Sigmoid colon (tissue), 6 donors: ENCODE measurements at regions not wholly inside any gene's neighbourhood (a gene's known extent, or its start where the extent isn't known, plus 50 kb on each side); places are given as distances from the start of the nearest gene placed in this dataset.

Experiments
- DNase-seq: peaks from one replicate; pipeline ENCODE4 v3.0.0-alpha.2; 2019
- H3K27ac ChIP-seq, 4 donors: fragments of 200-600 bp; sonication (generic); one replicate each; pipeline ENCODE4 v1.5.1; 2016 to 2019; ENCODE audit warnings: mild to moderate bottlenecking in 1 of 4
- H3K27me3 ChIP-seq, 3 donors: fragments of 200-600 bp; sonication (generic); one replicate each; pipeline ENCODE4 v1.5.1; 2019; ENCODE audit warnings: mild to moderate bottlenecking in 1 of 3
- H3K36me3 ChIP-seq, 4 donors: fragments of 200-600 bp; sonication (generic); one replicate each; pipeline ENCODE4 v1.5.1; 2016 to 2019
- H3K4me1 ChIP-seq, 4 donors: fragments of 200-600 bp; sonication (generic); one replicate each; pipeline ENCODE4 v1.5.1; 2017 to 2019
- H3K4me3 ChIP-seq, 4 donors: fragments of 200-600 bp; sonication (generic); one replicate each; pipeline ENCODE4 v1.5.1; 2017 to 2019; ENCODE audit warnings: mild to moderate bottlenecking in 2 of 4, moderate library complexity in 1 of 4
- H3K9me3 ChIP-seq, 4 donors: fragments of 200-600 bp in 3 of 4; sonication (generic) in 3 of 4; one replicate each; pipeline versions ENCODE4 v1.5.1 to v1.6.1; 2013 to 2019
- CTCF ChIP-seq, 4 experiments: fragments of 450-650 bp in 3 of 4; fragments of 200-600 bp in 1 of 4; IDR thresholded peaks; one replicate each; pipeline ENCODE4 v1.5.1; 2016 to 2019; ENCODE audit warnings: antibody characterized with exemption in 4 of 4, mild to moderate bottlenecking in 3 of 4, moderate library complexity in 2 of 4
- EP300 ChIP-seq, 4 donors: sonication (generic); formaldehyde crosslinking; IDR thresholded peaks; one replicate each; pipeline ENCODE4 v1.6.1; 2017; ENCODE audit warnings: antibody characterized with exemption in 4 of 4
- POLR2A ChIP-seq, 2 donors: fragments of 450-650 bp; IDR thresholded peaks; one replicate each; pipeline ENCODE4 v1.6.1; 2016; ENCODE audit warnings: antibody characterized with exemption in 2 of 2, mild to moderate bottlenecking in 2 of 2, moderate library complexity in 2 of 2
- POLR2AphosphoS5 ChIP-seq, 4 donors: sonication (generic); formaldehyde crosslinking; IDR thresholded peaks; one replicate each; pipeline ENCODE4 v1.6.1; 2017; ENCODE audit warnings: antibody characterized with exemption in 4 of 4
- WGBS, 2 donors: extraction: QIAGEN DNeasy Blood & Tissue Kit; methylation state at CpG; one replicate each; pipeline ENCODE4 v1.1.7; 2013; 5-methylcytosine and 5-hydroxymethylcytosine counted together
- intact Hi-C: fragments of 100-400 bp; cut with DNase I; formaldehyde crosslinking; loops from one replicate; pipeline ENCODE4 v1.15.1; 2023
- donor health status: healthy with polysubstance abuse.
- donor health status: healthy.

GRCh38 chr5:4531756-4532704, 608.1 kb upstream of the ADAMTS16 start:
- intact Hi-C loops = no loop called here
- Histone ChIP-seq H3K27ac (no peak overlapping the region), H3K4me1 (no peaks in the 10 kb centered on the region), H3K4me3 (no peak overlapping the region), H3K9me3 (no peaks in the 10 kb centered on the region), H3K36me3 (no peaks in the 10 kb centered on the region), H3K27me3 (no peaks in the 10 kb centered on the region)
- no peak for DNase-seq
- TF ChIP-seq EP300 (IDR thresholded peaks at IDR 0.05) = no peak
- no peak for TF ChIP-seq CTCF (IDR thresholded peaks at IDR 0.05)
- TF ChIP-seq POLR2AphosphoS5 (IDR thresholded peaks at IDR 0.05) = no peak
- TF ChIP-seq POLR2A (IDR thresholded peaks at IDR 0.05) = no peak
- 69 to 72% methylated on average over 10 of the region's 10 CpGs for WGBS, 2 donors

GRCh38 chr5:4532705-4533080, 607.4 kb upstream of the ADAMTS16 start:
- WGBS, 2 donors = 83 to 90% methylated on average over 6 of the region's 6 CpGs
- DNase-seq = no peak
- Histone ChIP-seq H3K9me3 (no peaks in the 10 kb centered on the region), H3K36me3 (no peaks in the 10 kb centered on the region), H3K27ac (no peak overlapping the region), H3K4me3 (no peak overlapping the region), H3K27me3 (no peaks in the 10 kb centered on the region), H3K4me1 (no peaks in the 10 kb centered on the region)
- TF ChIP-seq POLR2A (IDR thresholded peaks at IDR 0.05) (no peak), EP300 (IDR thresholded peaks at IDR 0.05) (no peak), POLR2AphosphoS5 (IDR thresholded peaks at IDR 0.05) (no peak), CTCF (IDR thresholded peaks at IDR 0.05) (no peak)
- intact Hi-C loops = no loop called here

GRCh38 chr5:4533457-4534105, 606.5 kb upstream of the ADAMTS16 start:
- no peaks in the 10 kb centered on the region for H3K27me3 ChIP-seq
- WGBS, 2 donors = 73 to 83% methylated on average over 3 of the region's 3 CpGs
- H3K9me3 ChIP-seq = no peaks in the 10 kb centered on the region
- no peak for TF ChIP-seq EP300 (IDR thresholded peaks at IDR 0.05)
- no peak for TF ChIP-seq POLR2AphosphoS5 (IDR thresholded peaks at IDR 0.05)
- no peak for TF ChIP-seq CTCF (IDR thresholded peaks at IDR 0.05)
- no peak for TF ChIP-seq POLR2A (IDR thresholded peaks at IDR 0.05)
- intact Hi-C loops = no loop called here
- no peak overlapping the region for H3K27ac ChIP-seq
- no peak overlapping the region for H3K4me3 ChIP-seq
- H3K4me1 ChIP-seq = no peaks in the 10 kb centered on the region
- DNase-seq = no peak
- no peaks in the 10 kb centered on the region for H3K36me3 ChIP-seq

- Histone ChIP-seq H3K27ac (no peak overlapping the region), H3K4me1 (no peaks in the 10 kb centered on the region), H3K4me3 (no peak overlapping the region), H3K27me3 (no peaks in the 10 kb centered on the region), H3K36me3 (no peaks in the 10 kb centered on the region), H3K9me3 (no peaks in the 10 kb centered on the region)
- intact Hi-C loops = no loop called here
- 81 to 86% methylated on average over 10 of the region's 10 CpGs for WGBS, 2 donors
- TF ChIP-seq CTCF (IDR thresholded peaks at IDR 0.05) = no peak
- TF ChIP-seq EP300 (IDR thresholded peaks at IDR 0.05) = no peak
- TF ChIP-seq POLR2AphosphoS5 (IDR thresholded peaks at IDR 0.05) = no peak
- no peak for TF ChIP-seq POLR2A (IDR thresholded peaks at IDR 0.05)
- DNase-seq = no peak
Measured at GRCh38 chr5:4537489-4537888, 602.6 kb upstream of the ADAMTS16 start.
